ENCODE measurements at regions not wholly inside any gene's neighbourhood (a gene's known extent, or its start where the extent isn't known, plus 50 kb on each side); places are given as distances from the start of the nearest gene placed in this dataset.

GRCh38 chr7:12889391-12889790 lies 202.0 kb downstream of the ARL4A start:
- TF ChIP-seq CTCF (IDR thresholded peaks at IDR 0.05) = no peak
- no peak for TF ChIP-seq POLR2A (IDR thresholded peaks at IDR 0.05)
- intact Hi-C loops (cut with DNase I) = loop anchor here in 1 of 10 donors (10.0 kb wide), 1 partner anchor 65 kb away; no protein-coding TSS in a partner anchor
- Histone ChIP-seq H3K4me1 (no peaks in the 10 kb centered on the region), H3K27me3 (no peaks in the 10 kb centered on the region), H3K9me3 (no peaks in the 10 kb centered on the region), H3K4me3 (no peak overlapping the region), H3K27ac (no peak overlapping the region), H3K36me3 (no peaks in the 10 kb centered on the region)
- ATAC-seq (no peak), DNase-seq (no peak)
- 87 to 93% (median 90%) methylated on average over 4 of the region's 4 CpGs for WGBS, 4 donors

- TF ChIP-seq CTCF (IDR thresholded peaks at IDR 0.05) (no peak), POLR2A (IDR thresholded peaks at IDR 0.05) (no peak)
- 95 to 99% (median 98%) methylated on average over 2 of the region's 2 CpGs for WGBS, 4 donors
- Histone ChIP-seq H3K9me3 (no peaks in the 10 kb centered on the region), H3K36me3 (no peaks in the 10 kb centered on the region), H3K4me1 (no peaks in the 10 kb centered on the region), H3K27me3 (no peaks in the 10 kb centered on the region), H3K4me3 (no peak overlapping the region), H3K27ac (no peak overlapping the region)
- no peak for DNase-seq
- intact Hi-C loops (cut with DNase I) = no loop called here
- no peak for ATAC-seq
Observed at GRCh38 chr7:12890586-12890985, 203.2 kb downstream of the ARL4A start.

GRCh38 chr7:12893292-12893691 lies 205.9 kb downstream of the ARL4A start:
- Histone ChIP-seq H3K9me3 (no peaks in the 10 kb centered on the region), H3K27ac (no peak overlapping the region), H3K4me1 (no peaks in the 10 kb centered on the region), H3K27me3 (no peaks in the 10 kb centered on the region), H3K4me3 (no peak overlapping the region), H3K36me3 (no peaks in the 10 kb centered on the region)
- TF ChIP-seq CTCF (IDR thresholded peaks at IDR 0.05) = no peak
- no peak for TF ChIP-seq POLR2A (IDR thresholded peaks at IDR 0.05)
- 57 to 62% (median 62%) methylated on average over 2 of the region's 2 CpGs for WGBS, 4 donors
- no peak for ATAC-seq
- intact Hi-C loops (cut with DNase I) = no loop called here
- no peak for DNase-seq

GRCh38 chr7:12895296-12895695 lies 207.9 kb downstream of the ARL4A start:
- DNase-seq (no peak), ATAC-seq (no peak)
- 80 to 84% (median 83%) methylated on average over 3 of the region's 3 CpGs for WGBS, 4 donors
- Histone ChIP-seq H3K27ac (no peak overlapping the region), H3K4me1 (no peaks in the 10 kb centered on the region), H3K36me3 (no peaks in the 10 kb centered on the region), H3K4me3 (no peak overlapping the region), H3K9me3 (no peaks in the 10 kb centered on the region), H3K27me3 (no peaks in the 10 kb centered on the region)
- intact Hi-C loops (cut with DNase I) = no loop called here
- TF ChIP-seq CTCF (IDR thresholded peaks at IDR 0.05) (no peak), POLR2A (IDR thresholded peaks at IDR 0.05) (no peak)

Data from heart left ventricle (tissue), 16 donors.